Stimulated activated naive B cell treated with anti-CD40 and anti-IgM and Interleukin-4, amounts not matched to agents 10 μg/mL and 1 μg/mL and 100 μg/mL, for 72 hours (primary cell): ENCODE measurements at regions not wholly inside any gene's neighbourhood (a gene's known extent, or its start where the extent isn't known, plus 50 kb on each side); places are given as distances from the start of the nearest gene placed in this dataset.
"Not testable (repeated sequence)": the region's sequence is repeated elsewhere in the genome, so short reads cannot be mapped to it uniquely, and the experiment has no call there.

ENCODE experiments used
- ATAC-seq, 2 donors: fragments of 150-1000 bp; cut with Tn5 transposase; replicated peaks; 2 replicates each; pipeline ENCODE4 v1.10.0; 2021; ENCODE audit warnings: moderate library complexity in 1 of 2
- DNase-seq: peaks from one replicate; pipeline ENCODE4 v3.0.0; 2021
- H3K27ac Mint-ChIP-seq: one replicate; pipeline ENCODE4 v1.8.0; 2022; ENCODE audit warnings: mild to moderate bottlenecking, mixed read lengths
- H3K27me3 Mint-ChIP-seq, 2 donors: one replicate each; pipeline ENCODE4 v1.8.0; 2022; ENCODE audit warnings: mixed read lengths in 2 of 2
- H3K36me3 Mint-ChIP-seq, 2 donors: one replicate each; pipeline ENCODE4 v1.8.0; 2022; ENCODE audit warnings: mixed read lengths in 2 of 2, mild to moderate bottlenecking in 1 of 2
- H3K4me1 Mint-ChIP-seq, 2 donors: one replicate each; pipeline ENCODE4 v1.8.0; 2022; ENCODE audit warnings: mixed read lengths in 2 of 2, mild to moderate bottlenecking in 1 of 2
- H3K4me3 Mint-ChIP-seq, 2 donors: one replicate each; pipeline ENCODE4 v1.8.0; 2022; ENCODE audit warnings: mild to moderate bottlenecking in 2 of 2, mixed read lengths in 2 of 2, moderate library complexity in 1 of 2
- H3K9me3 Mint-ChIP-seq, 2 donors: one replicate each; pipeline ENCODE4 v1.8.0; 2022; ENCODE audit warnings: mixed read lengths in 2 of 2, mild to moderate bottlenecking in 1 of 2

- no peaks in the 10 kb centered on the region for H3K9me3 Mint-ChIP-seq
- DNase-seq (no peak), ATAC-seq (no peak)
- H3K4me1 Mint-ChIP-seq = no peaks in the 10 kb centered on the region
- no peak overlapping the region for H3K4me3 Mint-ChIP-seq
- no peak overlapping the region for H3K27ac Mint-ChIP-seq
- H3K36me3 Mint-ChIP-seq = no peaks in the 10 kb centered on the region
- no peaks in the 10 kb centered on the region for H3K27me3 Mint-ChIP-seq
These were observed 401.9 kb downstream of the THBS2 start for GRCh38 chr6:168851460-168852375.

DNA sequence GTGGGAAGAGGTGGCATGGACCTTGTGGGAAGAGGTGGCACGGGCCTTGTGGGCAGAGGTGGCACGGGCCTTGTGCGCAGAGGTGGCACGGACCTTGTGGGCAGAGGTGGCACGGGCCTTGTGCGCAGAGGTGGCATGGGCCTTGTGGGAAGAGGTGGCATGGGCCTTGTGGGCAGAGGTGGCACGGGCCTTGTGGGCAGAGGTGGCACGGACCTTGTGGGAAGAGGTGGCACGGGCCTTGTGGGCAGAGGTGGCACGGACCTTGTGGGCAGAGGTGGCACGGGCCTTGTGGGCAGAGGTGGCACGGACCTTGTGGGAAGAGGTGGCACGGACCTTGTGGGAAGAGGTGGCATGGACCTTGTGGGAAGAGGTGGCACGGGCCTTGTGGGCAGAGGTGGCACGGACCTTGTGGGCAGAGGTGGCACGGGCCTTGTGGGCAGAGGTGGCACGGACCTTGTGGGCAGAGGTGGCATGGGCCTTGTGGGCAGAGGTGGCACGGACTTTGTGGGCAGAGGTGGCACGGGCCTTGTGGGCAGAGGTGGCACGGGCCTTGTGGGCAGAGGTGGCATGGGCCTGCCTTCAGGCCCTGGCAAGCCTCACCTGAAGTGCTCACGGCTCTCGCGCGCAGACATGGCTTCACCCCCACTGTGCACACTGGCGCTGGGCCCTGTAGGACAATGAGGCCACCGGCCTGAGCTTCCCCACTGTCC is 403.5 kb downstream of the THBS2 start:
- H3K4me1 Mint-ChIP-seq, H3K36me3 Mint-ChIP-seq, H3K9me3 Mint-ChIP-seq, H3K27me3 Mint-ChIP-seq, H3K27ac Mint-ChIP-seq, H3K4me3 Mint-ChIP-seq, ATAC-seq, DNase-seq: not testable (repeated sequence)

DNA sequence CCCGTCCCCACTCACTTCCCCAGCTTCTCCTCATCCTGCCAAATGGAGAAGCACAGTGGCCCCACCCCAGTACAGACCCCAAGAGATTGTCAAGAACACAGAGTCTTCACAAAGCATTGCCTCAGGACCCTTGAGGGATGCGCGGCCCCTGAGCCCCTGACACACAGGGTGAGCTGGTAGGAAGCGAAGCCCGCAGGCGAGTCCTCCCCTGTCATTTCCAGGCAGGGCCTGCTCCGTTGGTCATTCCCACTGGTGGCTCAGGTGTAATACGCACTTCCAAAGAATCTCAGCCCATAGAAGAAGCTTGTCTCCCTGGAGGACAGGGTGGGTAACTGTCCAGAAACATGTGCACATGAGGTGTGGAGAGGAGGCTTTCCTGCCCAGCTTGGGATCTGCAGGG is 404.2 kb downstream of the THBS2 start:
- Mint-ChIP-seq H3K9me3 (no peaks in the 10 kb centered on the region), H3K27ac (no peak overlapping the region), H3K27me3 (no peaks in the 10 kb centered on the region), H3K4me1 (no peaks in the 10 kb centered on the region), H3K4me3 (no peak overlapping the region), H3K36me3 (no peaks in the 10 kb centered on the region)
- no peak for DNase-seq
- no peak for ATAC-seq

- ATAC-seq (no peak), DNase-seq (no peak)
- H3K4me1 Mint-ChIP-seq = no peaks in the 10 kb centered on the region
- H3K27ac Mint-ChIP-seq = no peak overlapping the region
- H3K4me3 Mint-ChIP-seq = no peak overlapping the region
- no peaks in the 10 kb centered on the region for H3K27me3 Mint-ChIP-seq
- H3K9me3 Mint-ChIP-seq = no peaks in the 10 kb centered on the region
- no peaks in the 10 kb centered on the region for H3K36me3 Mint-ChIP-seq
These were observed 404.8 kb downstream of the THBS2 start for GRCh38 chr6:168848797-168849196.

DNA sequence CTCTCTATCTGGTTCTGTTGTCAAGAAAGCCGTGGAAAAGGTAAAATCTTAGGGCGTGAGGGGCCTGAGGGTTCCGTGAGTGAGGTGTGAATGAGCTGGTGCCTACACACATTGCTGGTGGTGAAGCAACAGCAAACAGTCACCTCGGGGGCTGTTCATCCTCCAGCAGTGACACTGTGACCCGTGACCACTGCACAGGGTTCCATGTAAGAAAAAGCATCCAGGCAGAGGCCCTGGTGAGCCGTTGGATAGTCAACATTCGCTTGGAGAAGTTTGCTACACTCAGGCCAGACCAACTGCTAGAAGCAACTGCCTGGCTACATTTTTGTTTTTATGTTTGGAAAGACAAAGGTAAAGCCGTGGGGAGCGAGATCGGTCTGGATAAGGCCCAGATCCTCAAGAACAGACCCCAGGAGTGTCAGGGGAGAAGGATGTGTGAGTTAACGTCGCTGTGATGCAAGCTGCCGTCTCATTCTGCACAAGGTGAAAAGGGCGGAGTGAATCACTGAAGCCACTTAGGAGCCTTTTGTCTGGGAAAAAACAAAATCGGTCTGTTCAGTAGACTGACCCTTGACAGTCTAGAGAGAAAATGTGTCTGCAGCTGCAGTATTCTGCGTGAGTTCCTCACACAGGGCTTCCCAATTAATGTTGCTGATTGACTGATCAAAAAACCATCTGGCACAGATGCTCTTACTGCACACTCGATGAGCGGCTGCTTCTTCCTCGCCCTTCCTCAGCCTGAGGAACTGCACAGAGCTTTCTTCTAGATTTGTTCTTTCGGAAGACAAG is 404.0 kb downstream of the SMOC2 start:
- no peak for DNase-seq
- H3K27me3 Mint-ChIP-seq = no peaks in the 10 kb centered on the region
- no peak for ATAC-seq
- H3K27ac Mint-ChIP-seq = no peak overlapping the region
- no peaks in the 10 kb centered on the region for H3K4me1 Mint-ChIP-seq
- H3K36me3 Mint-ChIP-seq = no peaks in the 10 kb centered on the region
- no peak overlapping the region for H3K4me3 Mint-ChIP-seq
- H3K9me3 Mint-ChIP-seq = peaks cover 2 to 5% of the 10 kb centered on the region in 2 donors

- not testable (repeated sequence) for H3K27me3 Mint-ChIP-seq, H3K4me3 Mint-ChIP-seq, H3K27ac Mint-ChIP-seq, H3K4me1 Mint-ChIP-seq, ATAC-seq, DNase-seq
- H3K9me3 Mint-ChIP-seq = peaks cover 10 to 16% of the 10 kb centered on the region in 2 donors
- peaks cover 3 to 10% of the 10 kb centered on the region in 2 donors for H3K36me3 Mint-ChIP-seq
These were observed 401.7 kb downstream of the SMOC2 start for GRCh38 chr6:168842632-168843212.

GRCh38 chr6:168841609-168842278 is 400.8 kb downstream of the SMOC2 start:
- Mint-ChIP-seq H3K27me3 (no peaks in the 10 kb centered on the region), H3K4me3 (no peak overlapping the region), H3K36me3 (peaks cover 3 to 10% of the 10 kb centered on the region in 2 donors), H3K4me1 (no peaks in the 10 kb centered on the region), H3K27ac (no peak overlapping the region), H3K9me3 (peaks cover 10 to 16% of the 10 kb centered on the region in 2 donors)
- ATAC-seq (no peak), DNase-seq (no peak)

GRCh38 chr6:168840932-168841331 is 399.9 kb downstream of the SMOC2 start:
- Mint-ChIP-seq H3K36me3 (peaks cover 3 to 10% of the 10 kb centered on the region in 2 donors), H3K9me3 (peaks cover 10 to 16% of the 10 kb centered on the region in 2 donors)
- DNase-seq = peak; percentile 16
- not testable (repeated sequence) for H3K27ac Mint-ChIP-seq, ATAC-seq, H3K4me3 Mint-ChIP-seq, H3K4me1 Mint-ChIP-seq, H3K27me3 Mint-ChIP-seq

- not testable (repeated sequence) for H3K27ac Mint-ChIP-seq, DNase-seq, ATAC-seq, H3K4me1 Mint-ChIP-seq, H3K27me3 Mint-ChIP-seq, H3K4me3 Mint-ChIP-seq
- Mint-ChIP-seq H3K36me3 (peaks cover 3 to 10% of the 10 kb centered on the region in 2 donors), H3K9me3 (peaks cover 10 to 16% of the 10 kb centered on the region in 2 donors)
These were observed 399.3 kb downstream of the SMOC2 start for GRCh38 chr6:168840299-168840698.

- no peak for ATAC-seq
- H3K27me3 Mint-ChIP-seq = peaks cover 0 to 5% of the 10 kb centered on the region in 2 donors
- no peak overlapping the region for H3K4me3 Mint-ChIP-seq
- H3K27ac Mint-ChIP-seq = no peak overlapping the region
- peaks cover 10 to 16% of the 10 kb centered on the region in 2 donors for H3K9me3 Mint-ChIP-seq
- no peaks in the 10 kb centered on the region for H3K4me1 Mint-ChIP-seq
- no peak for DNase-seq
- H3K36me3 Mint-ChIP-seq = peaks cover 3 to 10% of the 10 kb centered on the region in 2 donors
These were observed 397.0 kb downstream of the SMOC2 start for GRCh38 chr6:168838037-168838399.

DNA sequence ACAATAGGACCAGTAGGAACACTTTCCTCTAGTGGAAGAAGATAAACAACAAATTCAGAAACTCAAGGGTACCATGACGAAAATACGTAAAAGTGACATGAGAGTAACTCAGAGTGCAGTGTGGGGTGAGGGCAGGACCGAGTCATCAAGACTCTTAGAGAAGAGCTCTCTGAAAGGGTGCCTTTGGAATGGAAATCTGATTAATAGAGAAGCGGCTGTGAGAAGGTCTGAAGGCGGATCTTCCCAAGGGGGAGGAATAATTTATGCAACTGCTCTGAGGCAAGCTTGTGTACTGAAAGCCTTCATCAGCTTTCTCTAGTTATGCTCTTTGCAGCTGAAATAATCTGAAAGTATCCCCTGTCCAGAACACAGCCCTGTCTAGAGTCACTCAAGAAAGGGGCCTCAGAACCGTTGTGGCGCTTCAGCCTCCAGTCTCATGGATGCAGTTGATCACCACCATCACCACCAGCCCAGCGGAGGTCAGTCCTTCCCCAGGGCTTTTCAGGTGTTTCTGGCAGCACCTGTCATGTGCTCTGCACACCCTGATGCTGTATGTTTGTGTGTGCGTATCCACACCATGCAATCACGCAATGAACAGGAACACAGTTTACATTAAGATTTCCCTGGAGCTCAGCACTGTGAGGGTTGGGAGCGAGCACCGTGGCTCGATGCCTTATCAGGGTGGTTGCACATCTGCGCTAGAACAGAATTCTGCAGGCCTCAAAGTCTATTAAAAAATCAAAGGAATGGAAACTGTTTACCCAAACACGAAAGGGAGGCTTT is 396.5 kb downstream of the SMOC2 start:
- no peak for DNase-seq
- H3K4me1 Mint-ChIP-seq = no peaks in the 10 kb centered on the region
- H3K27me3 Mint-ChIP-seq = peaks cover 0 to 5% of the 10 kb centered on the region in 2 donors
- peaks cover 10 to 16% of the 10 kb centered on the region in 2 donors for H3K9me3 Mint-ChIP-seq
- no peak overlapping the region for H3K27ac Mint-ChIP-seq
- no peak for ATAC-seq
- peaks cover 3 to 10% of the 10 kb centered on the region in 2 donors for H3K36me3 Mint-ChIP-seq
- no peak overlapping the region for H3K4me3 Mint-ChIP-seq

DNA sequence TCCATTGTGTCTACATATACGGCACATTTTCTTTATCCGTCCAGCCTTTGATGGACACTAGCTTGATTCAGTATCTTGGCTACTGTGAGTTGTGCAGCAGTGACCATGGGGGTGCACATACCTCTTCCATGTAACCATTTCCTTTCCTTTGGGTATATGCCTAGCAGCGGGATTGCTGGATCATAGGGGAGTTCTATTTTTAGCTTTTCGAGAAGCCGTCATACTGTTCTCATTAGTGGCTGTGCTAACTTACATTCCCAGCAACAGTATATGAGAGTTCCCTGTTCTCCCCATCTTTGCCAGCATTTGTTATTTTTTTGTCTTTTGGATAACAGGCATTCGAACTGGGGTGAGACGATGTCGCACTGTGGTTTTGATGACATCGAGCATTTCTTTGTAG is 395.0 kb downstream of the SMOC2 start:
- Mint-ChIP-seq H3K36me3 (peaks cover 3 to 10% of the 10 kb centered on the region in 2 donors), H3K27me3 (peaks cover 0 to 5% of the 10 kb centered on the region in 2 donors), H3K4me1 (no peaks in the 10 kb centered on the region), H3K4me3 (no peak overlapping the region), H3K27ac (no peak overlapping the region), H3K9me3 (peaks cover 8 to 14% of the 10 kb centered on the region in 2 donors)
- DNase-seq = no peak
- ATAC-seq = no peak

GRCh38 chr6:168834801-168835200 is 393.8 kb downstream of the SMOC2 start:
- peaks cover 0 to 5% of the 10 kb centered on the region in 2 donors for H3K27me3 Mint-ChIP-seq
- DNase-seq (no peak), ATAC-seq (no peak)
- peaks cover 3 to 10% of the 10 kb centered on the region in 2 donors for H3K36me3 Mint-ChIP-seq
- no peak overlapping the region for H3K4me3 Mint-ChIP-seq
- no peaks in the 10 kb centered on the region for H3K4me1 Mint-ChIP-seq
- no peak overlapping the region for H3K27ac Mint-ChIP-seq
- H3K9me3 Mint-ChIP-seq = peaks cover 7 to 9% of the 10 kb centered on the region in 2 donors
